ENCODE measurements at regions not wholly inside any gene's neighbourhood (a gene's known extent, or its start where the extent isn't known, plus 50 kb on each side); places are given as distances from the start of the nearest gene placed in this dataset.

DNA sequence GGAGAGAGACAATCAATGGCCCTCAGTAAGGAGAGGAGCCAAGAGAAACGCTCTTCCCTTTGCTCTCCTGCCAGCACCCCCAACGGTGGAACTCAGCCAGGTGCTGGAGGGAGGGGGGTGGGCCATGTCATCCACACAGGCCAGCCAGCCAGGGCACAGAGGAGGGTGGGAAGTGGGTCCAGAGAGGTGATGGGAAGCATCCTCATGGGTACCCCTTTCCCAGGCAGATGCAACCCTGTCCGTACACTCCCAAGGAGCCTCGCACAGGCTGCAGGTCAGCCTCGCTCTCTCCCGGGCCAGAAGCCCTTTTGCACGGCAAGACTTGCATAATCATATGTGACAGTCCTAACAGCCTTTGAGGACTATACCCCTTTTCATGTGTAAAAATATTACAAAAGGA is 142.0 kb upstream of the NAMPT start:
- TF ChIP-seq, protein P1, sequence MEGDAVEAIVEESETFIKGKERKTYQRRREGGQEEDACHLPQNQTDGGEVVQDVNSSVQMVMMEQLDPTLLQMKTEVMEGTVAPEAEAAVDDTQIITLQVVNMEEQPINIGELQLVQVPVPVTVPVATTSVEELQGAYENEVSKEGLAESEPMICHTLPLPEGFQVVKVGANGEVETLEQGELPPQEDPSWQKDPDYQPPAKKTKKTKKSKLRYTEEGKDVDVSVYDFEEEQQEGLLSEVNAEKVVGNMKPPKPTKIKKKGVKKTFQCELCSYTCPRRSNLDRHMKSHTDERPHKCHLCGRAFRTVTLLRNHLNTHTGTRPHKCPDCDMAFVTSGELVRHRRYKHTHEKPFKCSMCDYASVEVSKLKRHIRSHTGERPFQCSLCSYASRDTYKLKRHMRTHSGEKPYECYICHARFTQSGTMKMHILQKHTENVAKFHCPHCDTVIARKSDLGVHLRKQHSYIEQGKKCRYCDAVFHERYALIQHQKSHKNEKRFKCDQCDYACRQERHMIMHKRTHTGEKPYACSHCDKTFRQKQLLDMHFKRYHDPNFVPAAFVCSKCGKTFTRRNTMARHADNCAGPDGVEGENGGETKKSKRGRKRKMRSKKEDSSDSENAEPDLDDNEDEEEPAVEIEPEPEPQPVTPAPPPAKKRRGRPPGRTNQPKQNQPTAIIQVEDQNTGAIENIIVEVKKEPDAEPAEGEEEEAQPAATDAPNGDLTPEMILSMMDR (IDR thresholded peaks at IDR 0.05) = no peak
- no peak for TF ChIP-seq EP300 (IDR thresholded peaks at IDR 0.05)
- TF ChIP-seq POLR2A (IDR thresholded peaks at IDR 0.05) = no peak
- no peak for TF ChIP-seq POLR2AphosphoS5 (IDR thresholded peaks at IDR 0.05)

Measured in sigmoid colon (tissue), 4 donors.